Adrenal gland (tissue), 9 donors: ENCODE measurements at regions not wholly inside any gene's neighbourhood (a gene's known extent, or its start where the extent isn't known, plus 50 kb on each side); places are given as distances from the start of the nearest gene placed in this dataset.

Experiments
- DNase-seq, 7 donors: peaks; one replicate each; pipeline ENCODE4 v3.0.0-alpha.2; 2019 to 2020
- H3K27ac ChIP-seq, 5 donors: fragments of 200-600 bp; sonication (generic) in 4 of 5; 1 replicate in 3 of 5; 2 replicates in 2 of 5; pipeline versions ENCODE4 v1.5.1 to v1.8.0; 2016 to 2020; ENCODE audit warnings: mild to moderate bottlenecking in 1 of 5
- H3K27me3 ChIP-seq: fragments of 200-600 bp; 2 replicates; pipeline ENCODE4 v1.8.0; 2021
- H3K36me3 ChIP-seq, 2 donors: fragments of 200-600 bp; replicated peaks in 1 of 2; 1 replicate in 1 of 2; 2 replicates in 1 of 2; pipeline versions ENCODE4 v1.5.1 to v1.8.0; 2018 to 2022
- H3K4me1 ChIP-seq, 2 donors: fragments of 200-600 bp; replicated peaks in 1 of 2; 1 replicate in 1 of 2; 2 replicates in 1 of 2; pipeline versions ENCODE4 v1.5.1 to v1.8.0; 2018 to 2021
- H3K4me3 ChIP-seq, 4 donors: fragments of 200-600 bp; sonication (generic) in 3 of 4; one replicate each; pipeline ENCODE4 v1.5.1; 2016 to 2018
- H3K9me3 ChIP-seq, 3 donors: fragments of 200-600 bp; sonication (generic) in 1 of 3; replicated peaks in 1 of 3; 1 replicate in 2 of 3; 2 replicates in 1 of 3; pipeline versions ENCODE4 v1.5.1 to v1.8.0; 2016 to 2021
- POLR2A ChIP-seq, 2 donors: fragments of 450-650 bp; IDR thresholded peaks; one replicate each; pipeline ENCODE4 v1.6.1; 2017; ENCODE audit warnings: antibody characterized with exemption in 2 of 2, mild to moderate bottlenecking in 2 of 2, moderate library complexity in 1 of 2
- WGBS, 4 donors: extraction: QIAGEN DNeasy Blood & Tissue Kit in 2 of 4; methylation state at CpG; one replicate each; pipeline versions ENCODE4 v1.1.5 to v1.1.7; 2013 to 2017; 5-methylcytosine and 5-hydroxymethylcytosine counted together
- intact Hi-C, 2 donors: fragments of 100-400 bp; cut with DNase I; formaldehyde crosslinking; loops; one replicate each; pipeline versions ENCODE4 v1.14.1 to v1.15.0; 2022 to 2023
- TF ChIP-seq, protein P1 (sequence below), 6 experiments: fragments of 450-650 bp in 4 of 6; fragments of 200-600 bp in 2 of 6; sonication (generic) in 1 of 6; IDR thresholded peaks; 1 replicate in 5 of 6; 2 replicates in 1 of 6; pipeline versions ENCODE4 v1.5.1 to v1.8.0; 2016 to 2021; ENCODE audit warnings: antibody characterized with exemption in 6 of 6, mild to moderate bottlenecking in 2 of 6, moderate library complexity in 1 of 6
- donor health status: healthy with polysubstance abuse.
- donor health status: Bipolar disorder and iron deficiency.
- donor health status: DM: yes; HTN: yes; CAD: no.
- donor health status: DM: no; HTN: no; CAD: no.
- donor health status: DM: no; HTN: no; CAD: no.

DNA sequence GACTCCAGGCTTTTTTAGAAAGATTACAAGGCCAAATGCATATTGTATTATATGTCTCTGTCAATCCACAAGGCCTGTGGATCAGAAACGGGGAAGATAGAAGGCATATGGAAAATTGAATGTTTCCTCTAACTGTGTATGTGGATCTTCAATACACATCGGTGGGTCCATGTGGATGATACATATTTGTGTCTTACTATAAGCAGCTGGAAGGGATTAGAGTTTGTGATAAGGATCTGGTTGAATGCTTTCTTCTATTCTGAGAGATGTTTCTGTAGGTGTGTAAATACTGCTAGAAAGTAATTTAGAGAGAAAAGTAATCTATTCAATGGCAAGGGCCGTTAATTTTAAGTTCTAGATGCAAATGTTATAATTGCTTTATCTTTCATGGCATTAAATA, 137.8 kb upstream of the AKR1E2 start:
- no peaks in the 10 kb centered on the region for H3K4me1 ChIP-seq
- DNase-seq = no peak
- TF ChIP-seq POLR2A (IDR thresholded peaks at IDR 0.05) = no peak
- TF ChIP-seq, protein P1, sequence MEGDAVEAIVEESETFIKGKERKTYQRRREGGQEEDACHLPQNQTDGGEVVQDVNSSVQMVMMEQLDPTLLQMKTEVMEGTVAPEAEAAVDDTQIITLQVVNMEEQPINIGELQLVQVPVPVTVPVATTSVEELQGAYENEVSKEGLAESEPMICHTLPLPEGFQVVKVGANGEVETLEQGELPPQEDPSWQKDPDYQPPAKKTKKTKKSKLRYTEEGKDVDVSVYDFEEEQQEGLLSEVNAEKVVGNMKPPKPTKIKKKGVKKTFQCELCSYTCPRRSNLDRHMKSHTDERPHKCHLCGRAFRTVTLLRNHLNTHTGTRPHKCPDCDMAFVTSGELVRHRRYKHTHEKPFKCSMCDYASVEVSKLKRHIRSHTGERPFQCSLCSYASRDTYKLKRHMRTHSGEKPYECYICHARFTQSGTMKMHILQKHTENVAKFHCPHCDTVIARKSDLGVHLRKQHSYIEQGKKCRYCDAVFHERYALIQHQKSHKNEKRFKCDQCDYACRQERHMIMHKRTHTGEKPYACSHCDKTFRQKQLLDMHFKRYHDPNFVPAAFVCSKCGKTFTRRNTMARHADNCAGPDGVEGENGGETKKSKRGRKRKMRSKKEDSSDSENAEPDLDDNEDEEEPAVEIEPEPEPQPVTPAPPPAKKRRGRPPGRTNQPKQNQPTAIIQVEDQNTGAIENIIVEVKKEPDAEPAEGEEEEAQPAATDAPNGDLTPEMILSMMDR (IDR thresholded peaks at IDR 0.05) = no peak
- no peak overlapping the region for H3K27ac ChIP-seq
- no peak overlapping the region for H3K4me3 ChIP-seq
- H3K36me3 ChIP-seq = no peaks in the 10 kb centered on the region
- H3K9me3 ChIP-seq = no peaks in the 10 kb centered on the region
- 56 to 65% (median 58%) methylated on average over 3 of the region's 3 CpGs for WGBS, 4 donors
- H3K27me3 ChIP-seq = no peaks in the 10 kb centered on the region
- intact Hi-C loops = no loop called here

DNA sequence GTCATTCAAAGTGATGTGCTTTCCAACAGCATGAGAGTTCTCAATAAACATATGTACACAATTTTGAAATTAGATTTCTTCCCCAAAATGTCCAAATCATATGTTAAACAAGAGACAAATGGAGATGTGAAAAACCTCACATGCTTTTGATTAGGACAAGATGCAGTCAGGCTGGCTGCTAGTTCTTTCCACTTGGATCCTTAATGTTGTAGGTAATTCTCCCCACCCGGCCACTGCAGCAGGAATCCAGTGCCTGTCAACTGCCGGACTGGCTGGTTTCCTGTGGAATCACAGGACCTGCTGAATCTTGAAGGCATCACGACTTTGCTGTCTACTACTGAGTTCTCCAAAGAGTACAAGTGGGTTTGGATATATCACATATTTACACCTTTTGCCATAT, 138.6 kb upstream of the AKR1E2 start:
- no peak overlapping the region for H3K4me3 ChIP-seq
- no peak overlapping the region for H3K27ac ChIP-seq
- no peaks in the 10 kb centered on the region for H3K36me3 ChIP-seq
- intact Hi-C loops = no loop called here
- WGBS, 4 donors = 65 to 83% (median 69%) methylated on average over 3 of the region's 3 CpGs
- DNase-seq = no peak
- no peaks in the 10 kb centered on the region for H3K9me3 ChIP-seq
- TF ChIP-seq POLR2A (IDR thresholded peaks at IDR 0.05) = no peak
- TF ChIP-seq, protein P1 (IDR thresholded peaks at IDR 0.05) = no peak
- no peaks in the 10 kb centered on the region for H3K4me1 ChIP-seq
- H3K27me3 ChIP-seq = no peaks in the 10 kb centered on the region

GRCh38 chr10:4686644-4686996, 139.4 kb upstream of the AKR1E2 start:
- Histone ChIP-seq H3K27me3 (no peaks in the 10 kb centered on the region), H3K36me3 (no peaks in the 10 kb centered on the region), H3K9me3 (no peaks in the 10 kb centered on the region), H3K27ac (no peak overlapping the region), H3K4me3 (no peak overlapping the region), H3K4me1 (no peaks in the 10 kb centered on the region)
- WGBS, 4 donors = 68 to 83% (median 76%) methylated on average over 4 of the region's 4 CpGs
- DNase-seq = no peak
- intact Hi-C loops = no loop called here
- TF ChIP-seq POLR2A (IDR thresholded peaks at IDR 0.05) = no peak
- TF ChIP-seq, protein P1 (IDR thresholded peaks at IDR 0.05) = no peak

GRCh38 chr10:4685904-4686643, 139.9 kb upstream of the AKR1E2 start:
- intact Hi-C loops = no loop called here
- 65 to 68% (median 66%) methylated on average over 5 of the region's 5 CpGs for whole genome bisulfite sequencing, 4 donors

More at GRCh38 chr10:4685904-4686643, 139.9 kb upstream of the AKR1E2 start:
- DNase-seq = no peak
- H3K36me3 ChIP-seq = no peaks in the 10 kb centered on the region
- no peaks in the 10 kb centered on the region for H3K4me1 ChIP-seq
- no peak overlapping the region for H3K4me3 ChIP-seq
- no peaks in the 10 kb centered on the region for H3K9me3 ChIP-seq
- H3K27ac ChIP-seq = no peak overlapping the region
- TF ChIP-seq POLR2A (IDR thresholded peaks at IDR 0.05) = no peak
- TF ChIP-seq, protein P1 (IDR thresholded peaks at IDR 0.05) = no peak
- no peaks in the 10 kb centered on the region for H3K27me3 ChIP-seq
